Lung (tissue), 11 donors: ENCODE measurements at regions not wholly inside any gene's neighbourhood (a gene's known extent, or its start where the extent isn't known, plus 50 kb on each side); places are given as distances from the start of the nearest gene placed in this dataset.
A peak's percentile ranks its signal among the peaks of the same experiment; 100 is the strongest.

Source experiments
- ATAC-seq: fragments of 200-7000 bp; cut with Tn5 transposase; one replicate; pipeline ENCODE4 v1.9.1; 2020; ENCODE audit warnings: moderate number of reproducible peaks; ENCODE audit not compliant: insufficient read depth, low FRiP score
- DNase-seq, 3 donors: peaks; one replicate each; pipeline ENCODE4 v3.0.0-alpha.2; 2013 to 2017
- H3K27ac ChIP-seq, 2 donors: one replicate each; pipeline ENCODE4 v1.5.1; 2013; ENCODE audit warnings: mild to moderate bottlenecking in 2 of 2, moderate library complexity in 2 of 2, control low read depth in 1 of 2, inconsistent platforms in 1 of 2, low read depth in 1 of 2, low read length in 1 of 2
- H3K27me3 ChIP-seq, 3 donors: one replicate each; pipeline ENCODE4 v1.5.1; 2013; ENCODE audit warnings: low read length in 2 of 3; ENCODE audit not compliant: control insufficient read depth in 3 of 3, insufficient read depth in 3 of 3
- H3K36me3 ChIP-seq, 4 donors: one replicate each; pipeline ENCODE4 v1.5.1; 2013; ENCODE audit warnings: low read length in 4 of 4, mild to moderate bottlenecking in 1 of 4, moderate library complexity in 1 of 4; ENCODE audit not compliant: control insufficient read depth in 4 of 4, insufficient read depth in 4 of 4
- H3K4me1 ChIP-seq, 5 donors: one replicate each; pipeline ENCODE4 v1.5.1; 2013; ENCODE audit warnings: low read length in 5 of 5, mild to moderate bottlenecking in 2 of 5, moderate library complexity in 1 of 5; ENCODE audit not compliant: control insufficient read depth in 5 of 5, insufficient read depth in 5 of 5
- H3K4me3 ChIP-seq: one replicate; pipeline ENCODE4 v1.5.1; 2013; ENCODE audit warnings: mild to moderate bottlenecking, control low read depth, moderate library complexity
- H3K9ac ChIP-seq, 2 donors: one replicate each; pipeline ENCODE4 v1.5.1; 2013; ENCODE audit warnings: low read length in 2 of 2, control low read depth in 1 of 2; ENCODE audit not compliant: insufficient read depth in 1 of 2
- H3K9me3 ChIP-seq, 4 donors: one replicate each; pipeline ENCODE4 v1.5.1; 2013; ENCODE audit warnings: low read length in 3 of 4, mild to moderate bottlenecking in 1 of 4, moderate library complexity in 1 of 4; ENCODE audit not compliant: control insufficient read depth in 4 of 4, insufficient read depth in 3 of 4
- CTCF ChIP-seq: IDR thresholded peaks from 2 replicates; pipeline ENCODE4 v1.5.1; 2012; ENCODE audit warnings: mild to moderate bottlenecking; ENCODE audit errors: control extremely low read depth, extremely low read depth
- WGBS, 2 donors: extraction: QIAGEN DNeasy Blood & Tissue Kit; methylation state at CpG; one replicate each; pipeline ENCODE4 v1.1.7; 2013; 5-methylcytosine and 5-hydroxymethylcytosine counted together
- donor health status: control.
- donor health status: control.
- donor health status: Bipolar disorder and iron deficiency.
- donor health status: healthy.
- donor health status: DM: yes; HTN: yes; CAD: no.

GRCh38 chr20:62561948-62562347 lies 80.4 kb upstream of the SLCO4A1 start:
- no peaks in the 10 kb centered on the region for H3K4me1 ChIP-seq
- H3K4me3 ChIP-seq, result no peak overlapping the region
- H3K27ac ChIP-seq, result peak overlapping the region in 1 of 2 donors; percentile 21
- H3K36me3 ChIP-seq, result no peaks in the 10 kb centered on the region
- no peak overlapping the region for H3K9ac ChIP-seq
- ATAC-seq, result no peak
- DNase-seq, result no peak
- TF ChIP-seq CTCF, result no peak
- H3K9me3 ChIP-seq, result no peaks in the 10 kb centered on the region
- 24 to 30% methylated on average over 15 to 16 of the region's 16 CpGs for WGBS, 2 donors
- H3K27me3 ChIP-seq, result peaks cover 0 to 26% (median 5%) of the 10 kb centered on the region in 3 donors

DNA sequence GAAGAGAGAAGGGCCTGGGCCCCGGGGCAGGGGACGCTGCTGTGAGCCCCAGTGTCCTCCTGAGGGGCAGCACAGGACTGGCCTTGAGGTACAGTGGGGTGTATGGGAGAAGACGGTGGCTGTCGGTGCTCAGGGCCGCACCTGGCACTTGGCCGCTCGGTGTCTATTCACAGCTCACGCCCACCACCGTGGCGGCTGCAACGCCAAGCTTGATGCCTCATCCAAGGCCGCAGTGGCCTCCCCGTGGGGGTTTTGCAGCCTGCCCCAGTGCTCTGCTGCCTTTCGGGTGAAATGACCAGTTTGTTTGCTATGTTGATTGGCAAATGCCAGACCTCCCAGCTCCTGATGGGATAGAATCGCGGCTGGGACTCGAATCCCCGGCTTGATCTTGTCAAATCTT lies 79.5 kb upstream of the SLCO4A1 start:
- ATAC-seq (no peak), DNase-seq (no peak)
- Histone ChIP-seq H3K27ac (no peak overlapping the region), H3K4me3 (no peak overlapping the region), H3K36me3 (no peaks in the 10 kb centered on the region), H3K9ac (no peak overlapping the region), H3K27me3 (peaks cover 0 to 23% (median 5%) of the 10 kb centered on the region in 3 donors), H3K9me3 (no peaks in the 10 kb centered on the region), H3K4me1 (no peaks in the 10 kb centered on the region)
- 84 to 88% methylated on average over 18 of the region's 18 CpGs for WGBS, 2 donors
- TF ChIP-seq CTCF, result no peak

DNA sequence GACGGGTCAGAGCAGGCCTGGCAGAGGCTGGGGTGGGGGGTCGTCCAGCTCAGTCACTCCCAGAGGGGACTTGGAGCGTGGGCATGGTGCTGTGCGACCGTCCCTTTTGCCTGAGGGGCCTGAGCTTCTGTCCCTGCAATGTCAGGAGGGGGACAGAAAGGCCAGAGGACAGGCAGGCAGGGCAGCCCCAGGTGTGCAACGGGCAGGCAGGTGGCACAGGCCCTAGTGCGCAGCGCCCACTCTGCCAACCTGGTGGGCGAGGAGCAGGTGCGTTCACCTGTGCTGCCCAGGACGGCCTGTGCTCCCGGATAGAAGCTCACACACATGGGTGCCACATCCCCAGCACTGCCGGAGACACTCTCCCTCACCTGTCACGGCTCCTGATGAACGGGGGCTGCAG lies 78.7 kb upstream of the SLCO4A1 start:
- 78 to 92% methylated on average over 14 to 15 of the region's 15 CpGs for WGBS, 2 donors
- Histone ChIP-seq H3K9ac (no peak overlapping the region), H3K9me3 (no peaks in the 10 kb centered on the region), H3K27me3 (peaks cover 0 to 20% (median 8%) of the 10 kb centered on the region in 3 donors), H3K27ac (no peak overlapping the region), H3K4me3 (no peak overlapping the region), H3K4me1 (no peaks in the 10 kb centered on the region), H3K36me3 (no peaks in the 10 kb centered on the region)
- no peak for DNase-seq
- ATAC-seq, result no peak
- TF ChIP-seq CTCF, result no peak

GRCh38 chr20:62564456-62565245 lies 77.7 kb upstream of the SLCO4A1 start:
- no peak for DNase-seq
- no peak overlapping the region for H3K4me3 ChIP-seq
- no peak overlapping the region for H3K9ac ChIP-seq
- 83 to 91% methylated on average over 42 of the region's 42 CpGs for WGBS, 2 donors
- TF ChIP-seq CTCF, result no peak
- H3K27ac ChIP-seq, result no peak overlapping the region
- H3K9me3 ChIP-seq, result no peaks in the 10 kb centered on the region
- no peaks in the 10 kb centered on the region for H3K36me3 ChIP-seq
- no peaks in the 10 kb centered on the region for H3K4me1 ChIP-seq
- H3K27me3 ChIP-seq, result peaks cover 0 to 10% (median 8%) of the 10 kb centered on the region in 3 donors
- ATAC-seq, result no peak
